GM18498 (cell line): ENCODE measurements at regions not wholly inside any gene's neighbourhood (a gene's known extent, or its start where the extent isn't known, plus 50 kb on each side); places are given as distances from the start of the nearest gene placed in this dataset.
"Not testable (repeated sequence)": the region's sequence is repeated elsewhere in the genome, so short reads cannot be mapped to it uniquely, and the experiment has no call there.

Experiments used
- ATAC-seq: cut with Tn5 transposase; IDR thresholded peaks from one replicate; pipeline ENCODE4 v1.9.1; 2021; ENCODE audit warnings: mild to moderate bottlenecking, moderate library complexity; ENCODE audit not compliant: unreplicated experiment

DNA sequence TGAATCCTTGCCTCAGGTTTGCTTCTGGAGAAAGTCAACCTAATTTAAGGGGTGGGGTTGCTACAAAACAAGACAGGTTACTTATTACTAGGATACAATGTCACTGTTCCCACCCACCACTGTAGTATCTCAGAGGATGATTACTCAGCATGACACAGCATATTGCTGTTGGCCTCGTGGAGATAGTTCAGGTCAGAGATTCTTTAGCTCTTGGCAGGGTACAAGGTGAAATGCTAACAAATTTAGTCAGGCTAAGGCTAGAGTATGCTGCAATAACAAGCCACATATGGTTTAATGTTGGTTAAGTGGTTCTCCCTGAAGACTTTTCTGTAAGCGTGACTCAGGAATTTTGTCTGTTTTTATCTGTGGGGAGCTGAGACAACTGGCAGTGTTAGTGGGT is 161.8 kb downstream of the EDEM1 start:
- no peak for ATAC-seq

- ATAC-seq, result no peak
Measured at GRCh38 chr3:5357089-5357488, 169.6 kb downstream of the EDEM1 start.

DNA sequence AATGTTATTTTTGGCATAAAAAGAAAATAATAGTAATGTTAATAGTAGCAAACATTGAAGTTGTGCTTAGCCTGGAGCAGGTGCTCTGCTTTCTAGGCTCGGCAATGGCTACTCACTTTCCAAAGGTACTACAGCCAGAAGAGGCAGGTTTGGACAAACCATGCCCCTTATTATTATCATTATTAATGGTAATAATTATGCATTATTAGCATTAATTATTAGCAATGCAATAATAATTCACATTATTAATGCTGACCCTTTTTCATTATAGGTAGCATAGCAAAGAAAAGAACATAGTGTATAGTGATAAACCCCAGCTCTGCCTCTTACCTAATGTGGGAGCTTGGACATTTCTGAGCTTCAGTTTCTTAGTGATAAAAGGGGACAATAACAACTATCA is 171.4 kb downstream of the EDEM1 start:
- no peak for ATAC-seq

- no peak for ATAC-seq
Measured at GRCh38 chr3:5360453-5360852, 172.9 kb downstream of the EDEM1 start.

DNA sequence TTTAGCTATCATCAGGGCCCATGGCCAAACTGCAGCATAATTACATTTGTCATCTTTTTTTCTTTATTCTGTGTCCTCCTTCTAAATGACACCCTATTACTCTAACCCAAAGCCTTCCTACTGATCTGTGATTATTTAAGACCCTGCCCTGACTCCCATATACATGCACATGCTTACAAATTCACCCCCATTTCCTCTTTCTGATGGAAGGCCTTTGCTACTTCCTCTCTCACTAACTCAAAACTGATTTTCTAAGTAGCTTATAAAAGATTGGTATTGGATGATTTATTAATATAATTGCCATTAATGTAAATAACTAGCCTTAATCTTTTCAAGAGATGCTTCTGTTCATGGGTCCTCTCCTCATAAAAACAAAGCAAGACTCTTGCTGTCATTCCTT is 179.2 kb downstream of the EDEM1 start:
- ATAC-seq, result no peak

GRCh38 chr3:5371555-5371954 is 184.0 kb downstream of the EDEM1 start:
- ATAC-seq, result not testable (repeated sequence)

DNA sequence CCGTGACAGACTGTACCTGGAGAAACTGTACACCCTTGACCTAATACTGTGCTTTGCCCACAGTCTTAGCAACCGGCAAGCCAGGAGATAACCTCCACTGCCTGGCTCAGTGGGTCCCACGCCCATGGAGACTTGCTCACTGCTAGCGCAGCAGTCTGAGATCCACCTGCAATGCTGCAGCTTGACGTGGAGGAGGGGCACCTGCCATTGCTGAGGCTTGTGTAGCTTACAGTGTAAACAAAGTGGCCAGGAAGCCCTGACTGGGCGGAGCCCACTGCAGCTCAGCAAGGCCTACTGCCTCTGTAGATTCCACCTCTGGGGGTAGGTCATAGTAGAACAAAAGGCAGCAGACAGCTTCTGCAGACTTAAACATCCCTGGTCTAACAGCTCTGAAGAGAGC is 189.3 kb downstream of the EDEM1 start:
- ATAC-seq, result no peak

GRCh38 chr3:5379266-5379665 is 191.8 kb downstream of the EDEM1 start:
- ATAC-seq, result not testable (repeated sequence)

DNA sequence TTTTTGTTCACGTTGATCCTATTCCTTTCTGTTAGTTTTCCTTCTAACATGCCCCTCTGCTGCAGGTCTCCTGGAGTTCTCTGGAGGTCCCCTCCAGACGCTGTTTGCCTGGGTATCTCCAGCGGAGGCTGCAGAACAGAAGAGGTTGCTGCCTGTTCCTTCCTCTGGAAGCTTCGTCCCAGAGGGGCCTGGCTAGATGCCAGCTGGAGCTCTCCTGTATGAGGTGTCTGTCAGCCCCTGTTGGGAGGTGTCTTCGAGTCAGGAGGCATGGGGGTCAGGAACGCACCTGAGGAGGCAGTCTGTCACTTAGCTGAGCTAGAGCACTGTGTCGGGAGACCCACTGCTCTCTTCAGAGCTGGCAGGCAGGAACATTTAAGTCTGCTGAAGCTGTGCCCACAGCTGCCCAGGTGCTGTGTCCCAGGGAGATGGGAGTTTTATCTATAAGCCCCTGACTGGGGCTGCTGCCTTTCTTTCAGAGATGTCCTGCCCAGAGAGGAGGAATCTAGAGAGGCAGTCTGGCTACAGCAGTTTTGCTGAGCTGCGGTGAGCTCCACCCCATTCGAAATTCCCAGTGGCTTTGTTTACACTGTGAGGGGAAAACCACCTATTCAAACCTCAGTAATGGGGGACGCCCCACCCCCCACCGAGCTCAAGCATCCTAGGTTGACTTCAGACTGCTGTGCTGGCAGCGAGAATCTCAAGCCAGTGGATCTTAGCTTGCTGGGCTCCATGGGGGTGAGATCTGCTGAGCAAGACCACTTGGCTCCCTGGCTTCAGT is 196.2 kb downstream of the EDEM1 start:
- not testable (repeated sequence) for ATAC-seq

GRCh38 chr3:5384557-5385236 is 197.2 kb downstream of the EDEM1 start:
- ATAC-seq, result no peak

DNA sequence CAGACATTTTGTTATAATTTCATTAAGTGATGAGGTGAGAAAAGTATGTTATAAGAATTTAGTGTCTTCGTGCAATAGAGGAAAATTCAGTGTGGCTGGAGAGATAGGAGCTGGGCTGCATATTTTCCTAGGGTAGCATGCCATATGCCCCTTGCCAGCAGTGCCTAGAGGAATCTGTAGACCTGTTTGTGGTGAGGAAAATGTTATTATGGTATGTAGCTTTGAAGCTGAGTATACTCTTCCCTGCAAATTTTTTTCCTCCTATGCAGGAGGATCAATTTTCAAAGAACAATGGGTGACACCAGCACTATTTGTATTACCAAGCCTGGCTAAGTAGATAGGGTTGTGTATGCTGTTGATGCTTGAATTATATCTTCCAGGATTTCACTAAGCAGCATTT is 200.6 kb downstream of the EDEM1 start:
- ATAC-seq, result no peak

GRCh38 chr3:5389057-5389456 is 201.6 kb downstream of the EDEM1 start:
- ATAC-seq, result no peak

DNA sequence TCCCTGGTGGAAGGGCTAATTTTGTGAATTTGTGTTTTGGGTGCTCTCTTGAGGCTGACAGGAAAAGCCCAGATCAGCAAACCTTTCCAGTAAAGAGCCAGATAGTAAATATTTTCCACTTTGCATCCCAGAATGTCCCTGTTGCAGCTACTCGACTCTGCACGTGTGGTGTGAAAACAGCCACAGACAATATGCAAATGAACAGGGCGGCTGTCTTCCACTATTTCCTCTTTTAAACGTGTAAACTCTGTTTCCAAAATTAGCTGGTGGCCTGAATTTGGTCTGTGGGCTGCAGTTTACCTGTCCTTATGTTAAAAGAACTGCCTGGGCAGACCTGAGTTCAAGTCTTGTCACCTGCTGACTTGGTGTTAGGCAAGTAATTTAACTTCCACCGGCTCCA is 202.7 kb downstream of the EDEM1 start:
- peak; percentile 78 for ATAC-seq

DNA sequence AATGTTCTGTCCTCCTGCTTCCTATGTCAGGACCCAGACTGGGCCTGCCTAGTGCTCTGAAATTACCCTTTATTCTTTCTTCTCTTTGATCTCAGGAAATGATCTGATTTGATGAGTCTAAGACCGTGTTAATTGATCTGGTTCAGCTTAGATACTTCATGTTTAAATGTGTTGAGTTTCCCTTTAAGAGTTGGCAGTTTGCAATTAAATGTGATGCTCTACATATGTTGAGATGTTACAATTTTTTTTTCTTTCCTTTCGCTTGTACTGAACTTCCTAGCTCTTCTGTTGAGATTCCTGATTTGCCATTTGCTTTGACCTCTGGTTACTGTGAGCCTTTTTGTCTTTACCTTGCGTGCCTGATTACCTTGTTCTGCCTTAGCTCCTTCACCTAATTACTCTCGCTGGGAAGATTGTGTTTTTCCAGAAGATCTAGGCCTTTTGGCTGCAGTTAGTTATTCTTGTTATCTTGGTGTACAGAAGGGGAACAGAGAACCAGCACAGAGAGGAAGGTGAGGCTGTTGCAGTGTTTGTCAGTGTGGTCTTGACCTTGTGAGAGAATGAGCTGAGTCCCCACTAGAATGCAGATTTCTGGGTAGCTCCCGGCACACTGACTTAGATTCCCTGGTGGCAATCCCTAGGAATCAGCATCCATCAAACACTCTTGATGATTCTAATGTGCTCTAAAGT is 203.6 kb downstream of the EDEM1 start:
- no peak for ATAC-seq

DNA sequence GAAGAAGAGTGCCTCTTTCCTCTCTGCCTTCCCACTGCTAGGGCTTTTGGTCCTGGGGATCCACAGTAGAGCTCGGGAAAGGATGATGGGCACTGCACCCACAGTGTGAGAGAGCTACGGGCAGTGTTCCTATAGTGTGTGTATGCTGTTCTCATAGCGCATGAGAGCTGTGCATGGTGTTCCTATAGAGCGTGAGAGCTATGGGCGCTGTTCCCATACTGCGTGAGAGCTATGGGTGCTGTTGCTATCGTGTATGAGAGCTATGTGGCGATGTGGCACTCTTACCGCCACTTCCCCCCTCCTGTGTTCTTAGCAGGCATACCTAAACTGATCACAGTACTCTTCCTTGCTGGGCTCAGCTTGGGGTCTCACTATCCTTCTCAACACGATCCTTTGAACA is 213.5 kb downstream of the EDEM1 start:
- no peak for ATAC-seq

GRCh38 chr3:5404718-5405117 is 217.2 kb downstream of the EDEM1 start:
- no peak for ATAC-seq

- ATAC-seq, result no peak
Measured at GRCh38 chr3:5411786-5412185, 224.3 kb downstream of the EDEM1 start.

DNA sequence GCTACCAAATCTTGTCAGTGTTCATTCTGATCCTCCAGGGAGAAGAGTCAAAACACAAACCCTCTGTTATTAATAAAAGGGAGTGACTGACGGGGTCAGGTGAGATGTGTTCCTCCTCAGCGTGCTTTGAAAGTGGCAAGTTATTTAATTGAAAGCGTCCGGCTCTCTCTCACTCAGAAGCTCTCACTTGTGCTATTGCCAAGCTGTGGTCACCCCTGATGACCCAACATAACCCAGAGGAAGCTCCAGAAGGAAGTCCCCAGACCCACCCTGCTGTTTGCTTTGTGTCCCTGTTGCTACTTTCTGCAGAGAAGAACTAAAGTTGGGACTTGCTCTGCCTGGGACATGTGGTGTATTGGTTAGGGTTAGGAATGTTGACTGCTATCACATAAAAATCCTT is 235.6 kb downstream of the EDEM1 start:
- no peak for ATAC-seq

- no peak for ATAC-seq
Measured at GRCh38 chr3:5423523-5423922, 236.0 kb downstream of the EDEM1 start.

- no peak for ATAC-seq
Measured at GRCh38 chr3:5425371-5425770, 237.9 kb downstream of the EDEM1 start.

- peak; percentile 50 for ATAC-seq
Measured at GRCh38 chr3:5426094-5426883, 238.8 kb downstream of the EDEM1 start.
